IMR-90 (cell line): ENCODE measurements at regions not wholly inside any gene's neighbourhood (a gene's known extent, or its start where the extent isn't known, plus 50 kb on each side); places are given as distances from the start of the nearest gene placed in this dataset.
A peak's percentile ranks its signal among the peaks of the same experiment; 100 is the strongest.

Source experiments
- ATAC-seq: fragments of 200-7000 bp; cut with Tn5 transposase; 2 replicates; pipeline ENCODE4 v1.9.1; 2020; ENCODE audit warnings: low read depth, mild to moderate bottlenecking, moderate library complexity
- BruUV-seq: library from RNA; stranded (reverse); fragments of 400-500 nt; replicated peaks from 2 replicates; lab custom pipeline; 2021; lab: Mats Ljungman, UMichigan
- CTCF ChIA-PET: fragments of 300-600 bp; formaldehyde crosslinking; extraction: SDS; loops from one replicate; lab custom pipeline; 2021; ENCODE audit warnings: antibody characterized with exemption; lab: Yijun Ruan, JAX
- POLR2A ChIA-PET: fragments of 300-600 bp; sonication (Branson Sonifier 250); formaldehyde crosslinking; loops from one replicate; lab custom pipeline; 2022; ENCODE audit warnings: antibody characterized with exemption; ENCODE audit not compliant: unreplicated experiment; lab: Charles Lee
- DNase-seq: peaks from one replicate; pipeline ENCODE4 v3.0.0; 2013
- H2AFZ ChIP-seq: replicated peaks from 2 replicates; pipeline ENCODE3; 2013; ENCODE audit warnings: low read length, mild to moderate bottlenecking; ENCODE audit not compliant: poor library complexity
- H2AK5ac ChIP-seq: 2 replicates; pipeline ENCODE4 v1.6.1; 2013; ENCODE audit warnings: low read depth, low read length, inconsistent platforms
- H2AK9ac ChIP-seq: replicated peaks from 2 replicates; pipeline ENCODE3; 2013; ENCODE audit warnings: mild to moderate bottlenecking, low read depth, low read length, moderate library complexity; ENCODE audit not compliant: poor library complexity
- H2BK120ac ChIP-seq: 2 replicates; pipeline ENCODE4 v1.6.1; 2013; ENCODE audit warnings: low read depth, low read length, inconsistent platforms
- H2BK15ac ChIP-seq: 3 replicates; pipeline ENCODE4 v1.6.1; 2013; ENCODE audit warnings: low read depth, low read length, inconsistent platforms
- H2BK20ac ChIP-seq: 2 replicates; pipeline ENCODE4 v1.6.1; 2013; ENCODE audit warnings: low read depth, mild to moderate bottlenecking, inconsistent platforms, low read length, moderate library complexity
- H2BK5ac ChIP-seq: 2 replicates; pipeline ENCODE4 v1.6.1; 2013; ENCODE audit warnings: mild to moderate bottlenecking, low read depth, low read length, inconsistent platforms; ENCODE audit not compliant: poor library complexity, severe bottlenecking
- H3K14ac ChIP-seq: replicated peaks from 2 replicates; pipeline ENCODE4 v1.6.1; 2013; ENCODE audit warnings: low read depth, low read length, inconsistent platforms
- H3K18ac ChIP-seq: 2 replicates; pipeline ENCODE4 v1.6.1; 2013; ENCODE audit warnings: low read depth, low read length, control low read depth
- H3K23ac ChIP-seq: 2 replicates; pipeline ENCODE4 v1.6.1; 2013; ENCODE audit warnings: low read depth, low read length, inconsistent platforms
- H3K27ac ChIP-seq: 2 replicates; pipeline ENCODE4 v1.5.1; 2013; ENCODE audit warnings: mild to moderate bottlenecking, control low read depth, low read length; ENCODE audit not compliant: insufficient read depth
- H3K27me3 ChIP-seq: 2 replicates; pipeline ENCODE4 v1.6.1; 2013; ENCODE audit warnings: low read length; ENCODE audit not compliant: control insufficient read depth, insufficient read depth
- H3K36me3 ChIP-seq: 2 replicates; pipeline ENCODE4 v1.6.1; 2013; ENCODE audit warnings: low read length, mixed read lengths; ENCODE audit not compliant: control insufficient read depth, insufficient read depth
- H3K4ac ChIP-seq: 2 replicates; pipeline ENCODE4 v1.6.1; 2013; ENCODE audit warnings: low read depth, low read length, inconsistent platforms
- H3K4me1 ChIP-seq: 2 replicates; pipeline ENCODE4 v1.6.1; 2013; ENCODE audit warnings: low read length, mixed read lengths; ENCODE audit not compliant: control insufficient read depth, insufficient read depth
- H3K4me2 ChIP-seq: 2 replicates; pipeline ENCODE4 v1.6.1; 2013; ENCODE audit warnings: low read depth, mild to moderate bottlenecking, control low read depth, low read length, moderate library complexity
- H3K4me3 ChIP-seq: 2 replicates; pipeline ENCODE4 v1.5.1; 2013; ENCODE audit warnings: low read depth, mild to moderate bottlenecking, control low read depth, low read length, moderate library complexity; ENCODE audit not compliant: insufficient read depth
- H3K56ac ChIP-seq: 2 replicates; pipeline ENCODE4 v1.6.1; 2013; ENCODE audit warnings: low read length, inconsistent platforms; ENCODE audit not compliant: insufficient read depth; ENCODE audit errors: extremely low read depth
- H3K79me1 ChIP-seq, 2 experiments: 2 replicates each; pipeline ENCODE4 v1.6.1; 2013; ENCODE audit warnings: low read length in 2 of 2, inconsistent platforms in 1 of 2, low read depth in 1 of 2
- H3K9ac ChIP-seq: 2 replicates; pipeline ENCODE4 v1.6.1; 2013; ENCODE audit warnings: low read depth, low read length, control low read depth
- H3K9me1 ChIP-seq: 2 replicates; pipeline ENCODE4 v1.6.1; 2013; ENCODE audit warnings: low read length, inconsistent platforms; ENCODE audit not compliant: insufficient read depth
- H3K9me3 ChIP-seq: 2 replicates; pipeline ENCODE4 v1.6.1; 2013; ENCODE audit warnings: low read length; ENCODE audit not compliant: control insufficient read depth, insufficient read depth
- H4K20me1 ChIP-seq: 2 replicates; pipeline ENCODE4 v1.6.1; 2013; ENCODE audit warnings: low read length, inconsistent platforms; ENCODE audit not compliant: insufficient read depth
- H4K5ac ChIP-seq: 2 replicates; pipeline ENCODE4 v1.6.1; 2013; ENCODE audit warnings: mild to moderate bottlenecking, low read depth, low read length, control low read depth
- H4K8ac ChIP-seq, 2 experiments: 2 replicates each; pipeline ENCODE4 v1.6.1; 2013; ENCODE audit warnings: low read depth in 2 of 2, low read length in 2 of 2, control low read depth in 1 of 2, inconsistent platforms in 1 of 2
- H4K91ac ChIP-seq: 2 replicates; pipeline ENCODE4 v1.6.1; 2013; ENCODE audit warnings: low read depth, low read length, inconsistent platforms; ENCODE audit not compliant: insufficient read depth
- MAFK ChIP-seq: IDR thresholded peaks from 2 replicates; pipeline ENCODE4 v1.6.1; 2012; ENCODE audit warnings: low read depth, low read length, improper control_type of control experiment
- MXI1 ChIP-seq: IDR thresholded peaks from 2 replicates; pipeline ENCODE4 v1.6.1; 2012; ENCODE audit warnings: low read depth, mild to moderate bottlenecking, low read length, moderate library complexity, borderline replicate concordance
- WGBS, 2 experiments: methylation state at CpG; one replicate each; pipeline versions ENCODE4 v1.1.5 to v1.1.7; 2013; ENCODE audit warnings: missing lambda C conversion rate in 2 of 2; ENCODE audit not compliant: insufficient read length in 1 of 2; ENCODE audit errors: extremely low coverage in 2 of 2; 5-methylcytosine and 5-hydroxymethylcytosine counted together
- dilution Hi-C: fragments of 300-500 bp; cut with HindIII; formaldehyde crosslinking; loops from one replicate; pipeline ENCODE4 v1.14.3; 2018; ENCODE audit warnings: low sequenced_read_pairs; ENCODE audit not compliant: unreplicated experiment
- in situ Hi-C: fragments of 300-500 bp; cut with MboI; formaldehyde crosslinking; loops from 3 replicates; pipeline ENCODE4 v1.14.3; 2019; ENCODE audit warnings: low sequenced_read_pairs, inconsistent platforms, mixed read lengths
- intact Hi-C: fragments of 100-400 bp; cut with micrococcal nuclease; formaldehyde crosslinking; loops from 2 replicates; pipeline ENCODE4 v1.10.0; 2022

DNA sequence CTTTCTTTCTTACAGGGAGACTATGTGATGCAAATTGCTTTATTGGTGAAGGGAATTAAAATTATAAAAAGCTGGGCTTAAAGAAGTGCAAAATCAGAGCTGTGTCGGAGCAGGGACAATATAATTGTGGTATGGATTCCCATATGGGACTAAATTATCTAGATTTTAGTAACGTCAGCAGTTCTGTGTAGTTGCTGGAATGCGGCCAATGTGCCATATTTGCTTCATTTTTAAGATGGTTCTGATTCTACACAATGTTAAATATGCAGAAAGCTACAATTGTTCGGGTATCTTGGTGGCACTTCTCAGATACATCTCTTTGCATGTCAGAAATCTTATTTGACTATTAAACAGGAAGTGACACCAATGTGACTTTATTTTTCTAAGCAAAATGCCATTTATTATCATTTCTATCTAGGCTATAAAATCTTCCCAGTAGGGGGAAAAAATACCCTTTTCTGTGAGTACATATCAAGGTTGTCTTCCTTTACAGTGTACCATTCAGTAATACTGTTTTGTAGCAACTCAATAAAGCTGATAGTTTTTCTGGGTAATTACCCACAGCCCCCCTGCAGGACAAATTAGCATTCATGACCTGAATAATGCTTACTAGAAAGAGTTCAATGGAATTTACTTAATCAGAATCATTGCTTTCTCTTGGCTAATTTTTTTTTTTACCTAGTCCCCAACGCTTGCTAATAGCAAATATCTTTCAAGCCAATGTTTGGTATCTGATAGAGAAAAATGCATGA, 288.3 kb upstream of the ADGRL2 start:
- WGBS, 2 experiments, result 13% methylated on average over 1 of the region's 5 CpGs; no CpG with 5 or more reads in 1 of the 2 experiments
- CTCF ChIA-PET, result no interaction called here

More for the DNA sequence above, 288.3 kb upstream of the ADGRL2 start:
- Histone ChIP-seq H2BK20ac (no peak overlapping the region), H2AK9ac (no peak overlapping the region), H2AK5ac (no peak overlapping the region), H3K27ac (no peak overlapping the region), H2BK120ac (no peak overlapping the region), H3K36me3 (no peaks in the 10 kb centered on the region), H3K9ac (no peak overlapping the region), H3K14ac (no peak overlapping the region), H4K20me1 (no peaks in the 10 kb centered on the region), H3K4me1 (no peaks in the 10 kb centered on the region), H4K5ac (no peak overlapping the region), H4K91ac (no peak overlapping the region), H3K9me1 (no peaks in the 10 kb centered on the region), H3K4me2 (no peak overlapping the region), H4K8ac (no peak overlapping the region), H3K23ac (no peak overlapping the region), H3K4me3 (no peak overlapping the region), H2BK5ac (no peak overlapping the region), H3K27me3 (no peaks in the 10 kb centered on the region), H3K18ac (no peak overlapping the region), H2AFZ (no peak overlapping the region), H3K79me1 (no peaks in the 10 kb centered on the region), H2BK15ac (no peak overlapping the region), H3K56ac (no peak overlapping the region), H3K9me3 (no peaks in the 10 kb centered on the region), H3K4ac (no peak overlapping the region)
- no TSS peak for BruUV-seq
- dilution Hi-C loops, result no loop called here
- peak; percentile 68 for TF ChIP-seq MAFK
- no peak for TF ChIP-seq MXI1
- POLR2A ChIA-PET, result no interaction called here
- intact Hi-C loops, result no loop called here
- in situ Hi-C loops, result no loop called here
- DNase-seq (no peak), ATAC-seq (no peak)
